HG02588 (cell line): ENCODE measurements at regions not wholly inside any gene's neighbourhood (a gene's known extent, or its start where the extent isn't known, plus 50 kb on each side); places are given as distances from the start of the nearest gene placed in this dataset.
"Not testable (repeated sequence)": the region's sequence is repeated elsewhere in the genome, so short reads cannot be mapped to it uniquely, and the experiment has no call there.

Source experiments
- ATAC-seq: cut with Tn5 transposase; IDR thresholded peaks from one replicate; pipeline ENCODE4 v1.9.1; 2021; ENCODE audit warnings: mild to moderate bottlenecking, moderate library complexity; ENCODE audit not compliant: unreplicated experiment

GRCh38 chr21:5013455-5014304 is 5507.7 kb upstream of the TPTE start:
- not testable (repeated sequence) for ATAC-seq

DNA sequence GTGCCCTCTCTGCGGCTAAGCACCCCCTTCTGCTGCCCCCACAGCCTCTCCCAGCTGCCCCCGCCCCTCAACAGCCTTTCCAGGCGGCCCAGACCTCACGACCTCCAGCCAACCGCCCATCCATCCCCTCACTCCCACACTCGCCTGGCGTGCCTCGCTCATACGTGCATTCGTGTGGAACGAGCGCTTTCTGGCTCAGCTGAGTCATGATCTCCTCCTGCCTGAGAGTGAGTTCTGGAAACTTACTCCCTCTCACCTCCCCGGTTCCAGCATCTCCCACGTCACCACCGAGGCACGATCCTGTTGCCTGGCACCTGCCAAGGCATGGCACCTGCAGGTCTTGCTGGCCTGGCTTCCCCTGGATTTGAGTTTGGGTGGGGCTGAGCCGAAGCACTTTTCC is 5506.2 kb upstream of the TPTE start:
- ATAC-seq, result not testable (repeated sequence)

DNA sequence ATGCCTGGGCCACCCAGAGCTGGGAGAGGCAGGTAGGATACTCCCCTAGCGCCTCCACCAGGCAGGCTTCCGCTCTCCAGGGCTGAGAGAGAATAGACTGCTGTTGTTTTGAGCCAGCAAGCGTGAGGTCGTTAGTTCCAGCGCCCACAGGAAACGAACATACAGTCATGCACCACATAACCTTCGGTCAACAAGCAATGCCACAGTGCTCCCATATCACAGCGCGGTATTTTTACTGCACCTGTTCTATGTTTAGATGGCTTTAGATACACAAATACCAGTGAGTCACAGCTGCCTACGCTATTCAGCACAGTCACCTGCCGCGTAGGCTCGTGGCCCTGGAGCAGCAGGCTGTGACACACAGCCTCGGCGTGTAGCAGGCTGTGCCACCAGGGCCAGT is 5502.3 kb upstream of the TPTE start:
- ATAC-seq, result not testable (repeated sequence)

- ATAC-seq, result peak; percentile 36
Observed at GRCh38 chr21:5021815-5022214, 5499.6 kb upstream of the TPTE start.

DNA sequence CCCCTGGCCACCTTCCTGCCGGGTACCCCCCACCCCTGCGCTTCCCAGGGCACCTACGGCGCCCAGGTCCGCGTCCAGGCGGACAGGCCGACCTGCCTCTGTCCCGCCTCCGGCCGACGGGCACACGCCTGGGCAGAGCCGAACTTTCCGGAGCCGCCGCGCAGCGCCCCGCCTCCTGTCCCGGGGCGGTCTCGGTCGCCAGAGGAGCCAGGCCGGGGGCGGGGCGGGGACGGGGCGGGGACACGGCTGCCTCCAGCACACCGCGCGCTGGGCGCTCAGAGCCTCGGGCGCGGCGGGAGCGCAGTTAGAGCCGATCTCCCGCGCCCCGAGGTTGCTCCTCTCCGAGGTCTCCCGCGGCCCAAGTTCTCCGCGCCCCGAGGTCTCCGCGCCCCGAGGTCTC is 5499.1 kb upstream of the TPTE start:
- ATAC-seq, result peak; percentile 43

DNA sequence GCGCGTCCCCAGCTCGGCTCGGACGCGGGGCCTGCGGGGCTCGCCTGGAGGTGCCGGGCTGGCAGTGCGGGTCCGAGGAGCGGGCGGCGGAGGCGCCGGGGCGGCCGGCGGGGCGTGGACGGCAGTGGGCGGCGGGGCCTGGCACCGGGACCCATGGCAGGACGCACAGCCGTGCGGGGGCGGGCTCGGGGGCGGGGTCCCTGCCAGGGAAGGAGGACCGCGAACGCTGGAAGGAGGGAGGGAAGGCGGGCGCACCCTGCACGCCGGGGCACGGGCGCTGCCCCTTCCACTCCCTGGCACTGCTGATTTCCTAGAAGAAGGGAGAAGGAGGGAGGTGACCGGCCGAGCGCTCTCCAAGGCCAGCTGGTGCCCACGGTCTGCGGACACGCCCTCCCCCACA is 5498.6 kb upstream of the TPTE start:
- ATAC-seq, result not testable (repeated sequence)

GRCh38 chr21:5035147-5035546 is 5486.2 kb upstream of the TPTE start:
- not testable (repeated sequence) for ATAC-seq

GRCh38 chr21:5035587-5035986 is 5485.8 kb upstream of the TPTE start:
- not testable (repeated sequence) for ATAC-seq

GRCh38 chr21:5037606-5038331 is 5483.6 kb upstream of the TPTE start:
- not testable (repeated sequence) for ATAC-seq

DNA sequence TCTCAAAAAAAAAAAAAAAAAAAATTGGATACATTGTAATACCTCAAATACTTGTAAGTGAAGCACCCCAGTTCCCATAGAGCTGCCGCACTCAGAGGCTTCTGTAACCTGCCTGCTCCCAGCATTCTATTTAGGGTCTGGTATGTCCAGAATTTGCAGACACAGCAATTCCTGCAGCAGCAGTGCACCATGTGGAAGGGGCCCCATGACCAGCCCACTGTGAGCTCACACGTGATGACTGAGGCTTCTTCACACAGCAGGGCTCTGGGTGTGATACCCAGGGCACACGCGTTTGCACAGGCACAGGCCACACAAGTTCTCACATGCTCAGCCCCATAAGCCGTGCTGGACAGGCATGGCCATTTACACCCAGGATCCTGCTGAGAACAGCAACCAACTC is 5481.5 kb upstream of the TPTE start:
- ATAC-seq, result not testable (repeated sequence)

GRCh38 chr21:5042583-5042982 is 5478.8 kb upstream of the TPTE start:
- ATAC-seq, result not testable (repeated sequence)

- ATAC-seq, result not testable (repeated sequence)
Observed at GRCh38 chr21:5044812-5045211, 5476.6 kb upstream of the TPTE start.

DNA sequence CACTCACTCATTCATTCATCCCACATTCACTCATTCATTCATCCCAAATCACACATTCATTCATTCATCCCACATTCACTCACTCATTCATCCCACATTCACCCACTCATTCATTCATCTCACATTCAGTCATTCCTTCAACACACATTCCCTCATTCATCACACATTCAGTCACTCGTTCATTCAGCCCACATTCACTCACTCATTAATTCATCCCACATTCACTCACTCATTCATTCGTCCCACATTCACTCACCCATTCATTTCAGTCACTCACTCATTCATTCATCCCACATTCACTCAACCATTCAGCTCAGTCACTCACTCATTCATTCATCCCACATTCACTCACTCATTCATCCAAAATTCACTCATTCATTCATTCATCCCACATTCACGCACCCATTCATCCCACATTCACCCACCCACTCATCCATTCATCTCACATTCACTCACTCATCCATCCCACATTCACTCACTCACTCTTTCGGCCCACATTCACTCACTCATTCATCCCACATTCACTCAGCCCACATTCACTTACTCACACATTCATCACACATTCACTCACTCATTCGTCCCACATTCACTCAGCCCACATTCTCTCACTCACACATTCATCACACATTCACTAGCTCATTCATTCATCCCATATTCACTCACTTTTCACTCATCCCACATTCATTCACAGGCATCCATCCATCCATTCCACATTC is 5469.9 kb upstream of the TPTE start:
- not testable (repeated sequence) for ATAC-seq

DNA sequence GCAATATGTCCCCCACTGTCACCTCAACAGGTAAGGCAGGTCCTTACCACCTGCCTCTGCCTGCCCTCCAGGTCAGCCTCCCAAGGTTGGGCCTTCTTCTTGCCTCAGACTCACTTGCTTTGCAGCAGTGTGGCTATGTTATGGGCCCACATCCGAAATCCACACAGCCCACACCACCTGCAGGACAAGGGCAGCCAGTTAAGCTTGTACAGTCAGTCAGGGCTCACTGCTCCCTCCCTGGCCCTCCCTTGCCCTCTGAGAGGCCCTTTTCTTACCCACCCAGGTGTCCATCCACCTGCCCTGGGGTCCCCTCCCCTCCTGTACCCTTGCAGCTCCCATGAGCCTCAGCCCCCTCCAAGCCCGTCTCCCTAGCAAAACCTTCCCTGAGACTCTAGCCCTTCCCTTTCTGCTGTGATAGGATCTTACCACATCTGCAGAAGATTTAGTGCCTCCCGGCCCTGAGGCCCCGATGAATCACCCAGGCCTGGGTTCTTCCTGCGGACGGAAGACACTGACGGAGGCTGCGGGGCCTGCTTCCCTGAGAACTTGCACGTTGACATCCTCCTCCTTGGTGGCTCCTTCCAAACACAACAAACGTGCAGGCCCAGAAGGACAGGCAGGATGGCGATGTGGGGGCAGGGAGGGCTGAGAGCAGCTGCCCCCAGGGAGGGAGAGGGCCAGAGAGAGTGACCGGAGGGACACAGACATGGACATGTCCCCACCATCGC is 5466.2 kb upstream of the TPTE start:
- ATAC-seq, result not testable (repeated sequence)

- peak; percentile 62 for ATAC-seq
Observed at GRCh38 chr21:5055996-5056962, 5465.1 kb upstream of the TPTE start.

GRCh38 chr21:5057077-5057476 is 5464.3 kb upstream of the TPTE start:
- not testable (repeated sequence) for ATAC-seq

GRCh38 chr21:5060364-5061083 is 5460.9 kb upstream of the TPTE start:
- ATAC-seq, result not testable (repeated sequence)

DNA sequence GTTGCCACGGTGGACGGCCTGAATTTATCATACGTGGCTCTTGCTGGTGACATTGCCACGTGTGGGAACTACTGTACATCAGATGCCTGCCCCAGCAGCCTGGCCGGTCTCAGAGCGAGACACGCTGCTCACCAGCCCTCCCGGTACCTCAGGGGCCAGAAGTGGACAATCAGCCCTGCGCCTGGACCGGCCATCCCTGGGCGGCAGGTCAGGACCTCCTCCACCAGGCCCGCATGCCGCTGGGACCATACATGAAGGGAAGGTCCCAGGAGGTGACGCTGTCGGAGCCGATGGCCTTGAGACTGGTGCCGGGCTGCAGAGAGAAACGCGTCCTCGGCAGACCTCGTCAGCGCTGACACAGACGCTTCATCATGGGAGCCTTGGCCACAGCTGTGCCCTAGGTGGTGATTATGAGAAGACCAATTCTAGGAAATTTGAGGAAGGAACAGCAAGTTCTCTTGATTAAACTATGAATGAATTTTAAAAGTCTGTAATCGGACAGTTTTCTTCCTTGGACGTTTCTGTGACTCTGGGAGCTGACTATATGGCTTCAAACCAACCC is 5456.7 kb upstream of the TPTE start:
- not testable (repeated sequence) for ATAC-seq
